HEK293 (cell line): ENCODE measurements at regions not wholly inside any gene's neighbourhood (a gene's known extent, or its start where the extent isn't known, plus 50 kb on each side); places are given as distances from the start of the nearest gene placed in this dataset.

Experiments used
- CTCF ChIA-PET: fragments of 350-600 bp; formaldehyde crosslinking; extraction: SDS; loops from one replicate; lab custom pipeline; 2021; ENCODE audit warnings: antibody characterized with exemption; lab: Yijun Ruan, JAX
- POLR2A ChIA-PET: fragments of 300-600 bp; formaldehyde crosslinking; extraction: SDS; loops from one replicate; lab custom pipeline; 2020; ENCODE audit warnings: antibody characterized with exemption, inconsistent platforms; lab: Yijun Ruan, JAX
- H3K27ac ChIP-seq: fragments of 200-500 bp; sonication (Bioruptor generic); 2 replicates; pipeline ENCODE4 v1.5.1; 2014; ENCODE audit warnings: low read depth, low read length, control low read depth, inconsistent platforms; ENCODE audit errors: extremely low read depth
- H3K36me3 ChIP-seq, 2 experiments: fragments of 200-500 bp in 1 of 2; sonication (Bioruptor generic) in 1 of 2; 1 replicate in 1 of 2; 2 replicates in 1 of 2; pipeline ENCODE4 v1.5.1; 2014 to 2017; ENCODE audit warnings: inconsistent platforms in 2 of 2, low read length in 2 of 2; ENCODE audit not compliant: control insufficient read depth in 2 of 2, insufficient read depth in 1 of 2
- H3K4me1 ChIP-seq: fragments of 200-500 bp; sonication (Bioruptor generic); 2 replicates; pipeline ENCODE4 v1.5.1; 2014; ENCODE audit warnings: mild to moderate bottlenecking, low read length, inconsistent platforms; ENCODE audit not compliant: control insufficient read depth, insufficient read depth
- H3K4me3 ChIP-seq: 2 replicates; pipeline ENCODE4 v1.5.1; 2011; ENCODE audit warnings: low read depth, mild to moderate bottlenecking, control low read depth, low read length, moderate library complexity
- H3K9me3 ChIP-seq: fragments of 200-500 bp; sonication (Bioruptor generic); 2 replicates; pipeline ENCODE4 v1.5.1; 2014; ENCODE audit warnings: low read depth, low read length, inconsistent platforms; ENCODE audit not compliant: control insufficient read depth, insufficient read depth
- GFI1B ChIP-seq: fragments of 450-650 bp; formaldehyde crosslinking; IDR thresholded peaks from 2 replicates; pipeline ENCODE4 v1.5.1; 2016; ENCODE audit warnings: missing biosample characterization, missing genetic modification characterization
- GLI4 ChIP-seq: fragments of 450-650 bp; formaldehyde crosslinking; IDR thresholded peaks from 2 replicates; pipeline ENCODE4 v1.5.1; 2016; ENCODE audit warnings: missing biosample characterization, missing genetic modification characterization
- GLIS2 ChIP-seq: fragments of 450-650 bp; formaldehyde crosslinking; IDR thresholded peaks from 2 replicates; pipeline ENCODE4 v1.5.1; 2016; ENCODE audit warnings: missing biosample characterization, missing genetic modification characterization
- KLF10 ChIP-seq: fragments of 450-650 bp; IDR thresholded peaks from 2 replicates; pipeline ENCODE4 v1.5.1; 2018; ENCODE audit warnings: missing biosample characterization, mild to moderate bottlenecking, missing genetic modification characterization
- MZF1 ChIP-seq: fragments of 450-650 bp; formaldehyde crosslinking; IDR thresholded peaks from 2 replicates; pipeline ENCODE4 v1.5.1; 2017; ENCODE audit warnings: missing biosample characterization, missing genetic modification characterization, borderline replicate concordance
- PRDM2 ChIP-seq: fragments of 450-650 bp; formaldehyde crosslinking; IDR thresholded peaks from 2 replicates; pipeline ENCODE4 v1.5.1; 2016; ENCODE audit warnings: missing biosample characterization, missing genetic modification characterization, borderline replicate concordance
- SCRT1 ChIP-seq: fragments of 450-650 bp; formaldehyde crosslinking; IDR thresholded peaks from 2 replicates; pipeline ENCODE4 v1.5.1; 2016; ENCODE audit warnings: missing biosample characterization, missing genetic modification characterization, borderline replicate concordance
- ZBTB7A ChIP-seq: fragments of 450-650 bp; formaldehyde crosslinking; IDR thresholded peaks from 2 replicates; pipeline ENCODE4 v1.5.1; 2016; ENCODE audit warnings: low read depth, missing biosample characterization, missing genetic modification characterization
- ZFP37 ChIP-seq: fragments of 450-650 bp; formaldehyde crosslinking; IDR thresholded peaks from 2 replicates; pipeline ENCODE4 v1.5.1; 2016; ENCODE audit warnings: missing biosample characterization, missing genetic modification characterization
- ZNF112 ChIP-seq: fragments of 450-650 bp; formaldehyde crosslinking; IDR thresholded peaks from 2 replicates; pipeline ENCODE4 v1.5.0; 2017; ENCODE audit warnings: missing biosample characterization, missing genetic modification characterization
- ZNF23 ChIP-seq: fragments of 450-650 bp; formaldehyde crosslinking; IDR thresholded peaks from 2 replicates; pipeline ENCODE4 v1.5.1; 2016; ENCODE audit warnings: missing biosample characterization, missing genetic modification characterization, borderline replicate concordance
- ZNF426 ChIP-seq: fragments of 450-650 bp; formaldehyde crosslinking; IDR thresholded peaks from 2 replicates; pipeline ENCODE4 v1.5.1; 2017; ENCODE audit warnings: missing biosample characterization, missing genetic modification characterization, mild to moderate bottlenecking, inconsistent platforms, moderate library complexity
- ZNF433 ChIP-seq: fragments of 450-650 bp; formaldehyde crosslinking; IDR thresholded peaks from 2 replicates; pipeline ENCODE4 v1.5.1; 2016; ENCODE audit warnings: missing biosample characterization, missing genetic modification characterization, low read depth
- ZNF560 ChIP-seq: fragments of 450-650 bp; formaldehyde crosslinking; IDR thresholded peaks from 2 replicates; pipeline ENCODE4 v1.5.1; 2017; ENCODE audit warnings: missing biosample characterization, missing genetic modification characterization, borderline replicate concordance
- ZNF585B ChIP-seq: fragments of 450-650 bp; formaldehyde crosslinking; IDR thresholded peaks from 2 replicates; pipeline ENCODE4 v1.5.1; 2016; ENCODE audit warnings: missing biosample characterization, missing genetic modification characterization
- ZNF600 ChIP-seq: fragments of 450-650 bp; formaldehyde crosslinking; IDR thresholded peaks from 2 replicates; pipeline ENCODE4 v1.5.1; 2016; ENCODE audit warnings: missing biosample characterization, missing genetic modification characterization
- TF ChIP-seq, protein P1 (sequence below): fragments of 450-650 bp; formaldehyde crosslinking; IDR thresholded peaks from 2 replicates; pipeline ENCODE4 v1.5.1; 2016; ENCODE audit warnings: missing biosample characterization, missing genetic modification characterization
- TF ChIP-seq, protein P2 (sequence below): fragments of 450-650 bp; formaldehyde crosslinking; IDR thresholded peaks from 2 replicates; pipeline ENCODE4 v1.5.1; 2016; ENCODE audit warnings: missing biosample characterization, missing genetic modification characterization
- TF ChIP-seq, protein P3 (sequence below): fragments of 450-650 bp; IDR thresholded peaks from 2 replicates; pipeline ENCODE4 v1.5.1; 2018; ENCODE audit warnings: missing biosample characterization, missing genetic modification characterization

DNA sequence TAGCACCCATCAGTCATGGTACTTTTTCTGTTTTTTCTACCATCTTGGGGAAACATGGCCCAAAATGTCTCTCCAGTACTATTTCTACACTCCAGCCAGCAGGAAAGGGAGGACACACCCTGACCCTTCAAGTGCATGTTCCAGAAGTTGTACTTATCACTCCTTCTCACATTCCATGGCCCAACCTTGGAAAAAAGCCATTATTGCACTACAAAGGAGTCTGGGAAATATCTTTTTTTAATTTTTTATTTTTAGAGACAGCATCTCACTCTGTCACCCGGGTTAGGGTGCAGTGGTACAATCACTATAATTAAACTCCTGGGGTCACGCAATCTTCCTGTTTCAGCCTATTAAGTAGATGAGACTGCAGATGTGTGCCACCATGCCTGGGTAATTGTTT, 100.0 kb upstream of the PPP2R3A start:
- CTCF ChIA-PET = no interaction called here
- Histone ChIP-seq H3K27ac (no peak overlapping the region), H3K9me3 (no peaks in the 10 kb centered on the region), H3K4me1 (no peaks in the 10 kb centered on the region), H3K4me3 (no peak overlapping the region), H3K36me3 (no peaks in the 10 kb centered on the region)
- TF ChIP-seq MZF1 (tag by site-specific recombination) (no peak), GFI1B (no peak), ZNF600 (tag by site-specific recombination) (no peak), KLF10 (tag by site-specific recombination) (no peak), ZNF560 (tag by site-specific recombination) (no peak), ZNF585B (tag by site-specific recombination) (no peak), PRDM2 (tag by site-specific recombination) (no peak), ZBTB7A (tag by site-specific recombination) (no peak)
- TF ChIP-seq, protein P1, sequence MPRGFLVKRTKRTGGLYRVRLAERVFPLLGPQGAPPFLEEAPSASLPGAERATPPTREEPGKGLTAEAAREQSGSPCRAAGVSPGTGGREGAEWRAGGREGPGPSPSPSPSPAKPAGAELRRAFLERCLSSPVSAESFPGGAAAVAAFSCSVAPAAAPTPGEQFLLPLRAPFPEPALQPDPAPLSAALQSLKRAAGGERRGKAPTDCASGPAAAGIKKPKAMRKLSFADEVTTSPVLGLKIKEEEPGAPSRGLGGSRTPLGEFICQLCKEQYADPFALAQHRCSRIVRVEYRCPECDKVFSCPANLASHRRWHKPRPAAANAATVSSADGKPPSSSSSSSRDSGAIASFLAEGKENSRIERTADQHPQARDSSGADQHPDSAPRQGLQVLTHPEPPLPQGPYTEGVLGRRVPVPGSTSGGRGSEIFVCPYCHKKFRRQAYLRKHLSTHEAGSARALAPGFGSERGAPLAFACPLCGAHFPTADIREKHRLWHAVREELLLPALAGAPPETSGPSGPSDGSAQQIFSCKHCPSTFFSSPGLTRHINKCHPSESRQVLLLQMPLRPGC (tag by site-specific recombination) = no peak
- TF ChIP-seq, protein P2, sequence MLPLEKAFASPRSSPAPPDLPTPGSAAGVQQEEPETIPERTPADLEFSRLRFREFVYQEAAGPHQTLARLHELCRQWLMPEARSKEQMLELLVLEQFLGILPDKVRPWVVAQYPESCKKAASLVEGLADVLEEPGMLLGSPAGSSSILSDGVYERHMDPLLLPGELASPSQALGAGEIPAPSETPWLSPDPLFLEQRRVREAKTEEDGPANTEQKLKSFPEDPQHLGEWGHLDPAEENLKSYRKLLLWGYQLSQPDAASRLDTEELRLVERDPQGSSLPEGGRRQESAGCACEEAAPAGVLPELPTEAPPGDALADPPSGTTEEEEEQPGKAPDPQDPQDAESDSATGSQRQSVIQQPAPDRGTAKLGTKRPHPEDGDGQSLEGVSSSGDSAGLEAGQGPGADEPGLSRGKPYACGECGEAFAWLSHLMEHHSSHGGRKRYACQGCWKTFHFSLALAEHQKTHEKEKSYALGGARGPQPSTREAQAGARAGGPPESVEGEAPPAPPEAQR = no peak
- TF ChIP-seq, protein P3, sequence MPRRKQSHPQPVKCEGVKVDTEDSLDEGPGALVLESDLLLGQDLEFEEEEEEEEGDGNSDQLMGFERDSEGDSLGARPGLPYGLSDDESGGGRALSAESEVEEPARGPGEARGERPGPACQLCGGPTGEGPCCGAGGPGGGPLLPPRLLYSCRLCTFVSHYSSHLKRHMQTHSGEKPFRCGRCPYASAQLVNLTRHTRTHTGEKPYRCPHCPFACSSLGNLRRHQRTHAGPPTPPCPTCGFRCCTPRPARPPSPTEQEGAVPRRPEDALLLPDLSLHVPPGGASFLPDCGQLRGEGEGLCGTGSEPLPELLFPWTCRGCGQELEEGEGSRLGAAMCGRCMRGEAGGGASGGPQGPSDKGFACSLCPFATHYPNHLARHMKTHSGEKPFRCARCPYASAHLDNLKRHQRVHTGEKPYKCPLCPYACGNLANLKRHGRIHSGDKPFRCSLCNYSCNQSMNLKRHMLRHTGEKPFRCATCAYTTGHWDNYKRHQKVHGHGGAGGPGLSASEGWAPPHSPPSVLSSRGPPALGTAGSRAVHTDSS (tag by site-specific recombination) = no peak
- POLR2A ChIA-PET = no interaction called here

DNA sequence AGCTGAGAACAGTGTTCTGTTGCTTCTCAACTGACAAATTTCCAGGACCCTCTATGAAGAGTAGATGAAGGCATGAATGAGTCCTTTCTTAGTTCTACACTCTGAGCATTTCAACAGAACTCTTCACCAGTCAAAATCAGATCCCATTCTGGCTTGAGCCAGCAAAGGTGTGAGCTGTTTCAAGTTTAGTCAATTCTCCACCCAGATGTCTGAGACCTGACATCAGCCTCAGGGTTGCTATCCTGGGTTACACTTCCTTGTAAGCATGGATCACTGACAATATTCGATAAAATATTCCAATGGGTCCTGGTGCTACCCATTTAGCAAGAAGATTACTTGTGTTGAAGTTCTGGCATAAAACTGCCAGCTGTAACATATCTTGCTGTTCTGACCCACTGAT, 97.6 kb upstream of the PPP2R3A start:
- Histone ChIP-seq H3K27ac (no peak overlapping the region), H3K9me3 (no peaks in the 10 kb centered on the region), H3K36me3 (no peaks in the 10 kb centered on the region), H3K4me1 (no peaks in the 10 kb centered on the region), H3K4me3 (no peak overlapping the region)
- POLR2A ChIA-PET = no interaction called here
- CTCF ChIA-PET = no interaction called here
- TF ChIP-seq SCRT1 (tag by site-specific recombination) = no peak
- no peak for TF ChIP-seq ZNF426
- TF ChIP-seq GLIS2 (tag by site-specific recombination) = no peak
- TF ChIP-seq, protein P3 (tag by site-specific recombination) = no peak
- no peak for TF ChIP-seq ZNF433
- no peak for TF ChIP-seq ZNF23 (tag by site-specific recombination)
- no peak for TF ChIP-seq ZFP37
- no peak for TF ChIP-seq ZNF112 (tag by site-specific recombination)
- TF ChIP-seq GFI1B = no peak
- TF ChIP-seq, protein P2 = no peak
- TF ChIP-seq GLI4 (tag by site-specific recombination) = no peak
